ENCODE measurements at regions not wholly inside any gene's neighbourhood (a gene's known extent, or its start where the extent isn't known, plus 50 kb on each side); places are given as distances from the start of the nearest gene placed in this dataset.

DNA sequence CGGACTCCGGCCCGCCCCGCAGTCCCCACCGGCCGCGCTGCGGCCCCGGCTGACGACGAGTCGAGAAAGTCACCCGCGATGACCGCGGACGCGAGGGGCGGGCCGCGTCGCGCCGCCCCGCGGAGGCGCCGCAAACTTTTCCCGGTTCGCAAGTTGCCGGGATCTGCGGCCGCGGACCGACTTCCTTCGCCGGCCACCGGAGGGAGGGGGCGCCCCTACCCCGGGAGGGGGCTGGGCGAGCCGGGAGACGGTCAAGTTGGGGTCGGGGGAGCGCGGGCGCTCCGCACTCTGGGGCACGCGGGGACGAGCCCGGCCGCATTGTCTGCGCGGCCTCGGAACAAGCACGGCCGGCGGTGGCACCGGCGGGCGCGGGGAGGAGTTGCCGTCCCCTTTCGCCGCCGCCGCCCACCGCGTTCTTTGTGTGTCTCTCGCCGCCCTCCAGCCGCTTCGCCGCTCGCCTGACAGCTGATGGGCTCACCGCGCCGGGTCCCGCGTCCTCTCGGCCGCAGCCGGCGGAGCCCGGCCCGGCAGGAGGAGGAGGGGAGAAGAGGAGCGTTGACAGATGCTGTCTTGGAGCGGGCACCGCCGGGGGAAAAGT is 131.6 kb downstream of the OGFRL1 start:
- TF ChIP-seq, protein P1, sequence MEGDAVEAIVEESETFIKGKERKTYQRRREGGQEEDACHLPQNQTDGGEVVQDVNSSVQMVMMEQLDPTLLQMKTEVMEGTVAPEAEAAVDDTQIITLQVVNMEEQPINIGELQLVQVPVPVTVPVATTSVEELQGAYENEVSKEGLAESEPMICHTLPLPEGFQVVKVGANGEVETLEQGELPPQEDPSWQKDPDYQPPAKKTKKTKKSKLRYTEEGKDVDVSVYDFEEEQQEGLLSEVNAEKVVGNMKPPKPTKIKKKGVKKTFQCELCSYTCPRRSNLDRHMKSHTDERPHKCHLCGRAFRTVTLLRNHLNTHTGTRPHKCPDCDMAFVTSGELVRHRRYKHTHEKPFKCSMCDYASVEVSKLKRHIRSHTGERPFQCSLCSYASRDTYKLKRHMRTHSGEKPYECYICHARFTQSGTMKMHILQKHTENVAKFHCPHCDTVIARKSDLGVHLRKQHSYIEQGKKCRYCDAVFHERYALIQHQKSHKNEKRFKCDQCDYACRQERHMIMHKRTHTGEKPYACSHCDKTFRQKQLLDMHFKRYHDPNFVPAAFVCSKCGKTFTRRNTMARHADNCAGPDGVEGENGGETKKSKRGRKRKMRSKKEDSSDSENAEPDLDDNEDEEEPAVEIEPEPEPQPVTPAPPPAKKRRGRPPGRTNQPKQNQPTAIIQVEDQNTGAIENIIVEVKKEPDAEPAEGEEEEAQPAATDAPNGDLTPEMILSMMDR (IDR thresholded peaks at IDR 0.05), result peak; percentile 38; the same call in 1 of the 2 replicates

DNA sequence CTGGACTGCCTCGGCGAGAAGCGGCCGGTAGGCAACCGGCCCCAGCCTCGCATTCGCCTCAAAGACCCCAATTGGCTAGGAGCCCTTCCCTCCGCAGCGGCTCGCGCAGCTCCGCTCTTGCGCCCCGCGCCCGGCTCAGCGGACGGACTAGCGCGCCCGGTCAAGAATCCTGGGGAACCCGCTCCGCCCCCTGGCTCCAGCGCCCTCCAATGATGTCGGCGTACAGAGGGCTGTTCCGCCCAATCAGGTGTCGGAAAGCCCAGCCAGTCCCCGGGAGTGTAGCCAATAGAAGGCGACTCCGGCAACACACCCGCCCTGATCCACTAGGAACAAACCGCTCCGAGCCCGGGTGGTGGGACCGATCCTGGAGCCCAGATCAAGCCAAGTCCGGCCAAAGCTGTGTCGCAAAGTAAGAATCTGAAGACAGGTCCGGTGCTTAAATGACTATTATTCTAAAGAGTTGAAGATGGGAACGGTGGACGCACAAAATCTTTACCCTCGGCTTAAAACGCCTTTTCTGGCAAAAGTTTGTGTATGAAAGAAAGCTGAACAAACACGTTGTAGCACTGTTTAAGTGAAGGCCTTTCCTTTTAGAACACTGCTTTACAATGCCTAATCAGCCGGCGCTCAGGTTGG is 132.2 kb downstream of the OGFRL1 start:
- TF ChIP-seq, protein P1 (IDR thresholded peaks at IDR 0.05), result no peak

DNA sequence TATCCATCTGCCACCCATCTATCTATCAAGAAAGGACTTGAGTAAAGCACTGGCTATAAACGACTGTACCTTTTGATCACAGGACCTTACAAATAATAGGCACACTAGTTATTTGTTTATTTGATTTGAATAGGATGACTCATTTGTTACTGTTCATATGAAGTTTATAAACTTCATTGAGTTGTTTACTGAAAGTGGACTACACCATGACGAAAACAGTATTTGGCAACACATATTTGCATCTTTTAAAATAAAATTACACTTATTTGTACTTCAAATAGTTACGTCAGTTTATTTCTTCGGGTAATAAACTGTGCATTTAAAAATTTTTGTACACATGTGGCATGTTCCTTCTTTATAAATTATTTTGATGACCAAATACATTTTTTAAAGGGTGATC is 133.0 kb downstream of the OGFRL1 start:
- TF ChIP-seq, protein P1 (IDR thresholded peaks at IDR 0.05), result no peak

DNA sequence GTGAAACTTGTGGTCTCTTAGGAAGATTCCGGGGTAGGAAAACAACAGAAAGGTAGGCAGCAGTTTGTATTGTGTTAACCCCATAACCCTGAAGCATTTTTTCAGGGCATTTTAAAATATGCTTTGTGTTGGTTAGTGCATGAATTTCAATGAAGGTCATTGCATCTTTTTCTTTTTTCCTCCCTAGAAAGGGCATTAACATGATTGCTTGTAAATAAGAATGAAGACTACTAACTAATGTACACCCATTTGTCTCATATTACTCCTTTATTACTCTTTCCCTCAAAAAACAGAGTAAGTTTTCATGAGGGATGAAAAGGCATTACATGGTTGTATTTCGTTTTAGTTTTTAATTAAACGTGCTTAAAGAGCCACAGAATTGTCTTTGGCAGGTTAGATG is 141.4 kb downstream of the OGFRL1 start:
- TF ChIP-seq, protein P1 (IDR thresholded peaks at IDR 0.05), result no peak

DNA sequence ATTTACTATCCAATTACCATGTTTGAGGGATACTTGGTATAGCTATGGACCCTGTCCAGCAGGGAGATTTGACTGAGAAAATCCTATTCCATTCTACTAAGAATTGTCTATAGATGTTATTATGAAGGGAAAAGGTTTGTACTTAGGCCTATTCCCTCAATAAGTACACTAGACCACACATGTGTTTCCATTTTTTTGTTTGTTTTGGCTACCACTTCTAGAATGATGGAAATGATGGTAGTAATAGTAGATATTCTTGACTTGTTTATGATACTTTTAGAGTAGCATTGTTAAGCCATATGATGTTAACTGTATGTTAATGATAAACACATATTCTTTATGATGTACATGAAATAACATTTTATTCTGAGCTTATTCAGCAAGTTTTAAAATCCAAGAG is 144.8 kb downstream of the OGFRL1 start:
- TF ChIP-seq, protein P1 (IDR thresholded peaks at IDR 0.05), result no peak

DNA sequence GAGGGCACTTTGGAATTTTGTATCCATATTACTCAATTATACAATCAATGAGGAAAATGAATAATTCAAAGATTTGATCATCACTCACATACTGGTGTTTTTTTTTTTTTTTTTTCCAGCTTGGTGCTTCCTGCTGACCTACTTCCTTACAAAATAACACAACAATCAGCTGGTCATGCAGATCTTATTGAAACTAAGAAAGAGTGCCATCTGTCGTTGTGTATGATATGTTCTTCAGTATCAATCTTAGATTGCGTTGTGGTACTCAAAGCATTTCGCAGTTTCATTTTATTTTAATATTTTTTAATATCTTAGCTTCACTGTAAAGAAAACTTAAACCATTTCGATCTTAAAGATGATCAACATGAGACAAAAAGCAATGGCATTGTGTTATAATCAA is 155.6 kb downstream of the OGFRL1 start:
- TF ChIP-seq, protein P1 (IDR thresholded peaks at IDR 0.05), result peak; percentile 51; the same call in 1 of the 2 replicates

DNA sequence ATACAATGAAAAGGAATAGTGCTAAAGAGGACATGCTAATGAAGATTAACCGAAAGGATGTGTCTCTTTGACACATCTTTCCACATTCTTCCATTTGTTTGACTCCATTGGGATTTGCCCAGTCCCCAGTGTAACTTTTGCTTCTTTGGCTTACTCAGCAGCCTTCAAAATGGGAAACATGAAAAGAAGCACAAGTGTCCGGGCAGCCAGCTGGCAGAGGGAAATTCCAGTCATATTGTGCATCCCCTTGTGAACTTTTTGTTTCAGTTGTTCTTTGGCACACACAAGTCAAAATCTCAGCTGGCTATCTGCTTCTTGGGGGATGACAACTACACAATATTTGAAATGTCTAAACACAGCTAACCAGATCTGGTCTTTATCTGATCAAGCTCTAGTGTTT is 157.4 kb downstream of the OGFRL1 start:
- TF ChIP-seq, protein P1 (IDR thresholded peaks at IDR 0.05), result no peak
